ENCODE measurements at regions not wholly inside any gene's neighbourhood (a gene's known extent, or its start where the extent isn't known, plus 50 kb on each side); places are given as distances from the start of the nearest gene placed in this dataset.

DNA sequence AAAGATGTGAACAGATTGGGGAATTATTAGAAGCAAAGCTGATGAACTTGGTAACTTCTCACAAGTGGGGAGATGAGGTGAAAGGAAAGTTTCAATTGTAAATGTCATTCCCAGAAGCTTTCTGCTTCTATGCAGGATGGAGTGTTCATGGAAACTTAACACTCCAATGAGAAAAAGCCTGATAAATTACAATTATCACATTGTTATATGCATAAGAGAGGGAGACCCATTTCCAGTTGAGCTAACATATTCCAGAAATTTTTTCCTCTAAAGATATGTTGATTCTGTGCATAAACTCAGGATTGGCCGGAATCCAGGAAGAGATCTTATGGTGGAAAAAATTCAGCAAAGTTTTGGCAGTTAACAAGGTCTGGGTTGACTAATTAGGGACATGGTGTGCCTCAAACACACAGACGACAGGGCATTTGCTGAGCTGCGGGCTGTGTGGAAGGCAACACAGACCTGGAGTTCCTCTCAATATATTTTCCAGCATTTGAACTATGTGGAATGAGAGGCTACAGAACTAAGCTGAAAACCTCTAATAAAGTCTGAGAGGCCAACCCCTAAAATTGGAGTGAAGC is 64.9 kb upstream of the FGF14 start:
- TF ChIP-seq, protein P1, sequence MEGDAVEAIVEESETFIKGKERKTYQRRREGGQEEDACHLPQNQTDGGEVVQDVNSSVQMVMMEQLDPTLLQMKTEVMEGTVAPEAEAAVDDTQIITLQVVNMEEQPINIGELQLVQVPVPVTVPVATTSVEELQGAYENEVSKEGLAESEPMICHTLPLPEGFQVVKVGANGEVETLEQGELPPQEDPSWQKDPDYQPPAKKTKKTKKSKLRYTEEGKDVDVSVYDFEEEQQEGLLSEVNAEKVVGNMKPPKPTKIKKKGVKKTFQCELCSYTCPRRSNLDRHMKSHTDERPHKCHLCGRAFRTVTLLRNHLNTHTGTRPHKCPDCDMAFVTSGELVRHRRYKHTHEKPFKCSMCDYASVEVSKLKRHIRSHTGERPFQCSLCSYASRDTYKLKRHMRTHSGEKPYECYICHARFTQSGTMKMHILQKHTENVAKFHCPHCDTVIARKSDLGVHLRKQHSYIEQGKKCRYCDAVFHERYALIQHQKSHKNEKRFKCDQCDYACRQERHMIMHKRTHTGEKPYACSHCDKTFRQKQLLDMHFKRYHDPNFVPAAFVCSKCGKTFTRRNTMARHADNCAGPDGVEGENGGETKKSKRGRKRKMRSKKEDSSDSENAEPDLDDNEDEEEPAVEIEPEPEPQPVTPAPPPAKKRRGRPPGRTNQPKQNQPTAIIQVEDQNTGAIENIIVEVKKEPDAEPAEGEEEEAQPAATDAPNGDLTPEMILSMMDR (IDR thresholded peaks at IDR 0.05): no peak
- no peak for TF ChIP-seq POLR2A (IDR thresholded peaks at IDR 0.05)
